Lung (tissue), 11 donors: ENCODE measurements at regions not wholly inside any gene's neighbourhood (a gene's known extent, or its start where the extent isn't known, plus 50 kb on each side); places are given as distances from the start of the nearest gene placed in this dataset.

Experiments used
- ATAC-seq: fragments of 200-7000 bp; cut with Tn5 transposase; one replicate; pipeline ENCODE4 v1.9.1; 2020; ENCODE audit warnings: moderate number of reproducible peaks; ENCODE audit not compliant: insufficient read depth, low FRiP score
- DNase-seq, 3 donors: peaks; one replicate each; pipeline ENCODE4 v3.0.0-alpha.2; 2013 to 2017
- H3K27ac ChIP-seq, 2 donors: one replicate each; pipeline ENCODE4 v1.5.1; 2013; ENCODE audit warnings: mild to moderate bottlenecking in 2 of 2, moderate library complexity in 2 of 2, control low read depth in 1 of 2, inconsistent platforms in 1 of 2, low read depth in 1 of 2, low read length in 1 of 2
- H3K27me3 ChIP-seq, 3 donors: one replicate each; pipeline ENCODE4 v1.5.1; 2013; ENCODE audit warnings: low read length in 2 of 3; ENCODE audit not compliant: control insufficient read depth in 3 of 3, insufficient read depth in 3 of 3
- H3K36me3 ChIP-seq, 4 donors: one replicate each; pipeline ENCODE4 v1.5.1; 2013; ENCODE audit warnings: low read length in 4 of 4, mild to moderate bottlenecking in 1 of 4, moderate library complexity in 1 of 4; ENCODE audit not compliant: control insufficient read depth in 4 of 4, insufficient read depth in 4 of 4
- H3K4me1 ChIP-seq, 5 donors: one replicate each; pipeline ENCODE4 v1.5.1; 2013; ENCODE audit warnings: low read length in 5 of 5, mild to moderate bottlenecking in 2 of 5, moderate library complexity in 1 of 5; ENCODE audit not compliant: control insufficient read depth in 5 of 5, insufficient read depth in 5 of 5
- H3K4me3 ChIP-seq: one replicate; pipeline ENCODE4 v1.5.1; 2013; ENCODE audit warnings: mild to moderate bottlenecking, control low read depth, moderate library complexity
- H3K9ac ChIP-seq, 2 donors: one replicate each; pipeline ENCODE4 v1.5.1; 2013; ENCODE audit warnings: low read length in 2 of 2, control low read depth in 1 of 2; ENCODE audit not compliant: insufficient read depth in 1 of 2
- H3K9me3 ChIP-seq, 4 donors: one replicate each; pipeline ENCODE4 v1.5.1; 2013; ENCODE audit warnings: low read length in 3 of 4, mild to moderate bottlenecking in 1 of 4, moderate library complexity in 1 of 4; ENCODE audit not compliant: control insufficient read depth in 4 of 4, insufficient read depth in 3 of 4
- WGBS, 2 donors: extraction: QIAGEN DNeasy Blood & Tissue Kit; methylation state at CpG; one replicate each; pipeline ENCODE4 v1.1.7; 2013; 5-methylcytosine and 5-hydroxymethylcytosine counted together
- TF ChIP-seq, protein P1 (sequence below): IDR thresholded peaks from 2 replicates; pipeline ENCODE4 v1.5.1; 2012; ENCODE audit warnings: mild to moderate bottlenecking; ENCODE audit errors: control extremely low read depth, extremely low read depth
- donor health status: control.
- donor health status: control.
- donor health status: Bipolar disorder and iron deficiency.
- donor health status: healthy.
- donor health status: DM: yes; HTN: yes; CAD: no.

GRCh38 chr4:27506401-27506800 lies 645.8 kb downstream of the STIM2 start:
- 82 to 84% methylated on average over 1 of the region's 1 CpG for WGBS, 2 donors
- Histone ChIP-seq H3K4me1 (no peaks in the 10 kb centered on the region), H3K9me3 (peaks cover 0 to 3% (median 0%) of the 10 kb centered on the region in 4 donors), H3K36me3 (no peaks in the 10 kb centered on the region), H3K9ac (no peak overlapping the region), H3K27ac (no peak overlapping the region), H3K4me3 (no peak overlapping the region), H3K27me3 (no peaks in the 10 kb centered on the region)
- ATAC-seq (no peak), DNase-seq (no peak)
- TF ChIP-seq, protein P1, sequence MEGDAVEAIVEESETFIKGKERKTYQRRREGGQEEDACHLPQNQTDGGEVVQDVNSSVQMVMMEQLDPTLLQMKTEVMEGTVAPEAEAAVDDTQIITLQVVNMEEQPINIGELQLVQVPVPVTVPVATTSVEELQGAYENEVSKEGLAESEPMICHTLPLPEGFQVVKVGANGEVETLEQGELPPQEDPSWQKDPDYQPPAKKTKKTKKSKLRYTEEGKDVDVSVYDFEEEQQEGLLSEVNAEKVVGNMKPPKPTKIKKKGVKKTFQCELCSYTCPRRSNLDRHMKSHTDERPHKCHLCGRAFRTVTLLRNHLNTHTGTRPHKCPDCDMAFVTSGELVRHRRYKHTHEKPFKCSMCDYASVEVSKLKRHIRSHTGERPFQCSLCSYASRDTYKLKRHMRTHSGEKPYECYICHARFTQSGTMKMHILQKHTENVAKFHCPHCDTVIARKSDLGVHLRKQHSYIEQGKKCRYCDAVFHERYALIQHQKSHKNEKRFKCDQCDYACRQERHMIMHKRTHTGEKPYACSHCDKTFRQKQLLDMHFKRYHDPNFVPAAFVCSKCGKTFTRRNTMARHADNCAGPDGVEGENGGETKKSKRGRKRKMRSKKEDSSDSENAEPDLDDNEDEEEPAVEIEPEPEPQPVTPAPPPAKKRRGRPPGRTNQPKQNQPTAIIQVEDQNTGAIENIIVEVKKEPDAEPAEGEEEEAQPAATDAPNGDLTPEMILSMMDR, result no peak

- Histone ChIP-seq H3K36me3 (no peaks in the 10 kb centered on the region), H3K9me3 (no peaks in the 10 kb centered on the region), H3K4me1 (no peaks in the 10 kb centered on the region), H3K4me3 (no peak overlapping the region), H3K27me3 (no peaks in the 10 kb centered on the region), H3K9ac (no peak overlapping the region), H3K27ac (no peak overlapping the region)
- WGBS, 2 donors, result 48 to 62% methylated on average over 2 of the region's 2 CpGs
- TF ChIP-seq, protein P1, result no peak
- DNase-seq (no peak), ATAC-seq (no peak)
These were observed 654.1 kb downstream of the STIM2 start for GRCh38 chr4:27514711-27515110.

- 72 to 73% methylated on average over 2 of the region's 2 CpGs for WGBS, 2 donors
- H3K27ac ChIP-seq, result no peak overlapping the region
- H3K4me3 ChIP-seq, result no peak overlapping the region
- DNase-seq (no peak), ATAC-seq (no peak)
- TF ChIP-seq, protein P1, result no peak
- H3K4me1 ChIP-seq, result no peaks in the 10 kb centered on the region
- no peaks in the 10 kb centered on the region for H3K9me3 ChIP-seq
- no peaks in the 10 kb centered on the region for H3K36me3 ChIP-seq
- H3K9ac ChIP-seq, result no peak overlapping the region
- H3K27me3 ChIP-seq, result no peaks in the 10 kb centered on the region
These were observed 654.5 kb downstream of the STIM2 start for GRCh38 chr4:27515140-27515539.

DNA sequence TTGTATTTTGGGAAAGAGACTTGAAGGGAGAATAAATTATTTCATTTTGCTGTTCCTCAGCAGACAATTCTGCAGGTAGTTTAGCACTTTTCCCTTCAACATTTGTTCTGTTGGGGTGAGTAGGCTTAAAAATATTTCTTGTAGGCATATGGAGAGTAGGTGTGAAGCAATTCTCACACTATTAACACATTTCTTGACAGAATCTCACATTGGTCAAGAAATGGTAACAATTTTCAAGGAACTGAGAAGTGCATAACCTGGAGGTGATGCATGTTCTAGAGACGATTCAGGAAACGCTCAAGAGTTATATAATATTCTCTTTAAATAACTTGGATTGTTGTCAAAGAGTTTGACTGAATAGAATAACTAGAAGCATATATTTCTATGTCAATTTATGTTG lies 658.2 kb downstream of the STIM2 start:
- H3K4me3 ChIP-seq, result no peak overlapping the region
- no peak for DNase-seq
- no peaks in the 10 kb centered on the region for H3K36me3 ChIP-seq
- no peaks in the 10 kb centered on the region for H3K4me1 ChIP-seq
- no peaks in the 10 kb centered on the region for H3K9me3 ChIP-seq
- H3K9ac ChIP-seq, result no peak overlapping the region
- no peak overlapping the region for H3K27ac ChIP-seq
- no peak for ATAC-seq
- no peaks in the 10 kb centered on the region for H3K27me3 ChIP-seq
- WGBS, 2 donors, result 55 to 58% methylated on average over 2 of the region's 2 CpGs
- TF ChIP-seq, protein P1, result no peak
